ENCODE measurements at regions not wholly inside any gene's neighbourhood (a gene's known extent, or its start where the extent isn't known, plus 50 kb on each side); places are given as distances from the start of the nearest gene placed in this dataset.

DNA sequence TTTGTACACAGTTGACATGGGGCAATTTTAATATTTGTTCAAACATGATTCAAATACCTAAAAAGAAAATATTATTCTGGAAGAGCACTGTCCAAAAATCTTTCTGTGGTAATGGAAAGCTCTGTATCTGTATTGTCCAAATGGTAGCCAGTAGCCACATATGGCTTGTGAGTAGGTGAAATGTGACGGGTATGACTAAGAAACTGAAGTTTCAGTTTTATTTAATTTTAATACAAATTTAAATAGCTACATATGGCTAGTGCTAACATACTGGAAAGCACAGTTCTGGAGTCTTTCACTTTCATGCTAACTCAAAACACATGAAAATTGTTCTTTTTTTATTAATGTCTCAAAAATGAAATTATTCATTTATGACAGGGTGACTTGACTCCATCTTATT, 132.6 kb downstream of the PLK2 start:
- ATAC-seq (no peak), DNase-seq (no peak)
- no peak overlapping the region for H3K9ac ChIP-seq (ENCODE audit: low read length)
- no peaks in the 10 kb centered on the region for H3K9me2 ChIP-seq (replicated peaks; ENCODE audit: low read length)
- no peak overlapping the region for H2AFZ ChIP-seq (ENCODE audit: low read length)
- no TSS peak for BruUV-seq (replicated peaks)
- TF ChIP-seq CTCF (conservative IDR thresholded peaks at IDR 0.05; ENCODE audit: low read depth, low read length) (no peak), EZH2 (IDR thresholded peaks at IDR 0.05; ENCODE audit: low read length, unreplicated experiment) (no peak), EZH2phosphoT487 (IDR thresholded peaks at IDR 0.05; ENCODE audit: borderline replicate concordance, low read length) (no peak)
- no peaks in the 10 kb centered on the region for H3K36me3 ChIP-seq (ENCODE audit: low read depth, low read length)
- H3K4me3 ChIP-seq (ENCODE audit: low read length), result no peak overlapping the region
- H3K9me3 ChIP-seq (ENCODE audit: low read length), result no peaks in the 10 kb centered on the region
- intact Hi-C loops (cut with micrococcal nuclease), result loop anchor here (10.0 kb wide), 1 partner anchor 82 kb away; no protein-coding TSS in a partner anchor
- H3K27me3 ChIP-seq (ENCODE audit: low read length), result no peaks in the 10 kb centered on the region
- peaks cover 17% of the 10 kb centered on the region for H3K4me1 ChIP-seq (ENCODE audit: insufficient read depth, low read length)
- H3K27ac ChIP-seq (ENCODE audit: low read length), result no peak overlapping the region
- H3K79me2 ChIP-seq (ENCODE audit: low read length), result no peaks in the 10 kb centered on the region
- H3K4me2 ChIP-seq (ENCODE audit: low read length), result no peak overlapping the region
- H3F3A ChIP-seq (ENCODE audit: low read length, unreplicated experiment), result no peaks in the 10 kb centered on the region
- ChIA-PET POLR2A (ENCODE audit: unreplicated experiment) (interaction anchor here (0.6 kb wide), 1 partner anchor 12 kb away, joined by 3 read pairs; no protein-coding TSS in a partner anchor), CTCF (no interaction called here)
- no peaks in the 10 kb centered on the region for H4K20me1 ChIP-seq (ENCODE audit: low read length)

GRCh38 chr5:58326022-58326421, 133.9 kb downstream of the PLK2 start:
- Histone ChIP-seq H3K27me3 (ENCODE audit: low read length) (no peaks in the 10 kb centered on the region), H3K4me3 (ENCODE audit: low read length) (no peak overlapping the region), H3K9me3 (ENCODE audit: low read length) (no peaks in the 10 kb centered on the region), H3K4me2 (ENCODE audit: low read length) (no peak overlapping the region), H3K9me2 (replicated peaks; ENCODE audit: low read length) (no peaks in the 10 kb centered on the region), H3K27ac (ENCODE audit: low read length) (no peak overlapping the region), H4K20me1 (ENCODE audit: low read length) (no peaks in the 10 kb centered on the region), H3F3A (ENCODE audit: low read length, unreplicated experiment) (no peaks in the 10 kb centered on the region), H3K9ac (ENCODE audit: low read length) (no peak overlapping the region), H3K36me3 (ENCODE audit: low read depth, low read length) (no peaks in the 10 kb centered on the region), H3K79me2 (ENCODE audit: low read length) (no peaks in the 10 kb centered on the region), H2AFZ (ENCODE audit: low read length) (no peak overlapping the region), H3K4me1 (ENCODE audit: insufficient read depth, low read length) (peaks cover 14% of the 10 kb centered on the region)
- intact Hi-C loops (cut with micrococcal nuclease), result loop anchor here (10.0 kb wide), 1 partner anchor 81 kb away; no protein-coding TSS in a partner anchor
- BruUV-seq (replicated peaks), result no TSS peak
- CTCF ChIA-PET, result no interaction called here
- ATAC-seq, result no peak
- TF ChIP-seq CTCF (conservative IDR thresholded peaks at IDR 0.05; ENCODE audit: low read depth, low read length), result no peak
- no peak for TF ChIP-seq EZH2phosphoT487 (IDR thresholded peaks at IDR 0.05; ENCODE audit: borderline replicate concordance, low read length)
- TF ChIP-seq EZH2 (IDR thresholded peaks at IDR 0.05; ENCODE audit: low read length, unreplicated experiment), result no peak
- DNase-seq, result no peak
- POLR2A ChIA-PET (ENCODE audit: unreplicated experiment), result no interaction called here

DNA sequence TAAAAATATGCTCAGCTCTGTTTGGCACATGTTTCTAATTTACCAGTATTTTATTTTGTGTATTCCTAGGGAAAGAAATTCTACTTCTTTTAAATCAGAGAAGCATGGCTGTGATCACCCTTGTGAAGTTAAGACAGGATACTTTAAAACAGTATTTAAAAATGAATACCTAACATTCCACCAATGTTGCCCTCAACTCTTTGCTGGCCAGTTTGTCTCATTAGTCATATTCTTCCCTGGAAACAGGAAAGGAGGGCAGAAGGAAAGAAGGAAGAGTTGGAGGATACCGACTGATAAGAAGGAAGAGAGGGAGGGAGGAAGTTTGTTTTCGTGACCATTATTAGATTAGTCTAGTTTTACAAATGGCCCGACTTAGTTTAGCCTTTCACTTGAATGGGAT, 137.4 kb downstream of the PLK2 start:
- Histone ChIP-seq H3K36me3 (ENCODE audit: low read depth, low read length) (no peaks in the 10 kb centered on the region), H3F3A (ENCODE audit: low read length, unreplicated experiment) (no peaks in the 10 kb centered on the region), H4K20me1 (ENCODE audit: low read length) (no peaks in the 10 kb centered on the region), H3K9me2 (replicated peaks; ENCODE audit: low read length) (no peaks in the 10 kb centered on the region), H3K27ac (ENCODE audit: low read length) (no peak overlapping the region), H3K4me3 (ENCODE audit: low read length) (no peak overlapping the region; the same call in 1 of the 2 replicates), H3K4me2 (ENCODE audit: low read length) (0 out of 2 replicates have a peak overlapping the region, but pooled peaks have one; percentile 22), H2AFZ (ENCODE audit: low read length) (no peak overlapping the region), H3K9me3 (ENCODE audit: low read length) (no peaks in the 10 kb centered on the region), H3K79me2 (ENCODE audit: low read length) (no peaks in the 10 kb centered on the region), H3K27me3 (ENCODE audit: low read length) (no peaks in the 10 kb centered on the region), H3K4me1 (ENCODE audit: insufficient read depth, low read length) (peaks cover 25% of the 10 kb centered on the region), H3K9ac (ENCODE audit: low read length) (no peak overlapping the region)
- ATAC-seq, result peak; percentile 29; the same call in 1 of the 2 replicates
- CTCF ChIA-PET, result no interaction called here
- peak; percentile 51 for DNase-seq
- POLR2A ChIA-PET (ENCODE audit: unreplicated experiment), result no interaction called here
- intact Hi-C loops (cut with micrococcal nuclease), result loop anchor here (10.0 kb wide), 1 partner anchor 78 kb away; no protein-coding TSS in a partner anchor
- TF ChIP-seq EZH2phosphoT487 (IDR thresholded peaks at IDR 0.05; ENCODE audit: borderline replicate concordance, low read length) (no peak), CTCF (conservative IDR thresholded peaks at IDR 0.05; ENCODE audit: low read depth, low read length) (no peak), EZH2 (IDR thresholded peaks at IDR 0.05; ENCODE audit: low read length, unreplicated experiment) (no peak)
- no TSS peak for BruUV-seq (replicated peaks)

Data from PC-3 (cell line).